ENCODE measurements at regions not wholly inside any gene's neighbourhood (a gene's known extent, or its start where the extent isn't known, plus 50 kb on each side); places are given as distances from the start of the nearest gene placed in this dataset.
A peak's percentile ranks its signal among the peaks of the same experiment; 100 is the strongest.

DNA sequence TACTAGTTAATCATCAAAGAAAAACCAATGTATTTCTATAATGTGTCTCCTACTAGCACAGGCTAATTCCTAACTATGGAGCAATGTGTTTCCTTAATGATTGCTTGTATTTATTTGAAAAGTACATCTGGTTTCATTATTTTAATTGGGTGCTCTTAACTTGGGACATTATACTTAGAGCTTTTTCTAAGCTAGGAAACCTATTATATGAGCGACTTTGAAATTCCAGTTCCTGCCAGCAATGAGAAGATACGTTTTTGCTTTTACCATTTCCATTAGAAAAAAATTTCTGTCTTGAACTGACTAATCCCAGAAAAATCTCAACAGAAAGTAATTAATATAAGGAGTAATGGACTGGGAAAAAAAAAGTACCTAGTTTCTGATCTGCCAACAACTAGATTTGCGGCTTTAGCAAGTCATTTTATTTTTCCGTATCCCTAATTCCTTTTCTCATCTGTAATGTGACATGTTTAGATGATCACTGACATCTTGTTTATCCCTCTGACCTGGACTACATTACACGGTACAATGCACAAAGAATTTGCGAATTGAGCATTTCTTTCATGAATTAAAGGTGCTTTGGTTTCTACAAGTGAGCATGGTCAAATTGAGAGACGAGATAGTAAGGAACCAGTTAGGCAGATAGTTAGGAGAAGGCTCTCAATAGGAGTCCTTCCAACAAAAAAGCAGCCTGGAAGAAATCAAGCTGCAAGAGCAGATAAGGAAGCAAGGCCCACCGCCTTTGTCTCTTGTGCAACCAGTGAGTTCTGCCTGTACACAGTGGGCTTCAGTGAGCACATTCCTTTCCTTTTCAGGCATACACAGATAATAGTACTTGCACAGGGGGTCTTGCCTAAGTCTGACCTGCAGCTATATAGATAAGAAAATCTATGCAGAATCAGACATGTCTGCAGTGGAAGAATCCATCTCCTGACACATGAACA, 1765.0 kb upstream of the FLRT2 start:
- no peak overlapping the region for H3K4me3 ChIP-seq (ENCODE audit: low read depth, low read length)
- FAIRE-seq (no peak), DNase-seq (ENCODE audit: low read depth) (no peak)
- H3K36me3 ChIP-seq (ENCODE audit: control insufficient read depth, insufficient read depth, low read length) = no peaks in the 10 kb centered on the region
- TF ChIP-seq, protein P1, sequence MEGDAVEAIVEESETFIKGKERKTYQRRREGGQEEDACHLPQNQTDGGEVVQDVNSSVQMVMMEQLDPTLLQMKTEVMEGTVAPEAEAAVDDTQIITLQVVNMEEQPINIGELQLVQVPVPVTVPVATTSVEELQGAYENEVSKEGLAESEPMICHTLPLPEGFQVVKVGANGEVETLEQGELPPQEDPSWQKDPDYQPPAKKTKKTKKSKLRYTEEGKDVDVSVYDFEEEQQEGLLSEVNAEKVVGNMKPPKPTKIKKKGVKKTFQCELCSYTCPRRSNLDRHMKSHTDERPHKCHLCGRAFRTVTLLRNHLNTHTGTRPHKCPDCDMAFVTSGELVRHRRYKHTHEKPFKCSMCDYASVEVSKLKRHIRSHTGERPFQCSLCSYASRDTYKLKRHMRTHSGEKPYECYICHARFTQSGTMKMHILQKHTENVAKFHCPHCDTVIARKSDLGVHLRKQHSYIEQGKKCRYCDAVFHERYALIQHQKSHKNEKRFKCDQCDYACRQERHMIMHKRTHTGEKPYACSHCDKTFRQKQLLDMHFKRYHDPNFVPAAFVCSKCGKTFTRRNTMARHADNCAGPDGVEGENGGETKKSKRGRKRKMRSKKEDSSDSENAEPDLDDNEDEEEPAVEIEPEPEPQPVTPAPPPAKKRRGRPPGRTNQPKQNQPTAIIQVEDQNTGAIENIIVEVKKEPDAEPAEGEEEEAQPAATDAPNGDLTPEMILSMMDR (IDR thresholded peaks at IDR 0.05; ENCODE audit: insufficient read depth, low read length, severe bottlenecking) = no peak
- no peaks in the 10 kb centered on the region for H3K27me3 ChIP-seq (ENCODE audit: control insufficient read depth, insufficient read depth, low read length)

DNA sequence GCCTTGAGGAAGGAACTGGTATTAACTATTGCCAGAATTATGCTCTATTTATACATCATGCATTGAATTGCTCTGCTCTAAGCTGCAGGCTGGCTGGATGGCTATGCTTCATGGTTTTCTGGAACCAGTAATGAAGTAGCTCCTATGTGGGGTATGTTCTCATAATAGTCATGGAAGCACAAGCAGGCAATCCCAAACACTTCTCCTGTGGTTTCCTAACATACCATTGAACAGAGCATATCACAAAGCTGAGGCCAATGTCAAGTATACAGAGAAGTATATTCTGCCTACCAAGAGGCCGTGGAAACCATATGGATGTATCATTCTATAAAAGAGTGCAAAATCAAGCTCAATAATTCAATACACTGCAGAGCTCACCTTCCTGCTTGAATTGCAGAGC, 1752.4 kb upstream of the FLRT2 start:
- no peaks in the 10 kb centered on the region for H3K36me3 ChIP-seq (ENCODE audit: control insufficient read depth, insufficient read depth, low read length)
- H3K27me3 ChIP-seq (ENCODE audit: control insufficient read depth, insufficient read depth, low read length) = no peaks in the 10 kb centered on the region
- no peak overlapping the region for H3K4me3 ChIP-seq (ENCODE audit: low read depth, low read length)
- DNase-seq (ENCODE audit: low read depth) = no peak
- no peak for FAIRE-seq
- TF ChIP-seq, protein P1 (IDR thresholded peaks at IDR 0.05; ENCODE audit: insufficient read depth, low read length, severe bottlenecking) = no peak

DNA sequence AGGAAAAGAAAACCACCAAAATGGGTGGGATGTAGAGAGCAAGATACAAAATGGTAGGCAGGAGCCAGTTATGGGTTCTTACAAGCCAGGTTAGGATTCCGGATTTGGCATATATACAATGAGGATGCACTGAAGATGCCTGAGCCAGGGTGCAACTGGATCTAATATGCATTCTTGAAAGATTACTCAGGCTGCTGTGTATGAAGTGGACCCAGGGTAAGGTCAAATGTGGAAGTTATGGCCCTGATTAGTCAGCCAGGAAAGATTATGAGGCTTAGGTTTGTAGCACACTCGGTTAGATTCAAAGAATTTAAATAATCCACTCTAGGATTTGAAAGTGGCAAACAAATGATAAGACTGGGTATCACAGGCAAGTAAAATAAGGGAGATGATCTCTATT, 1750.7 kb upstream of the FLRT2 start:
- peak; percentile 24 for DNase-seq (ENCODE audit: low read depth)
- H3K27me3 ChIP-seq (ENCODE audit: control insufficient read depth, insufficient read depth, low read length) = no peaks in the 10 kb centered on the region
- H3K4me3 ChIP-seq (ENCODE audit: low read depth, low read length) = no peak overlapping the region
- no peak for FAIRE-seq
- TF ChIP-seq, protein P1 (IDR thresholded peaks at IDR 0.05; ENCODE audit: insufficient read depth, low read length, severe bottlenecking) = no peak
- H3K36me3 ChIP-seq (ENCODE audit: control insufficient read depth, insufficient read depth, low read length) = no peaks in the 10 kb centered on the region

DNA sequence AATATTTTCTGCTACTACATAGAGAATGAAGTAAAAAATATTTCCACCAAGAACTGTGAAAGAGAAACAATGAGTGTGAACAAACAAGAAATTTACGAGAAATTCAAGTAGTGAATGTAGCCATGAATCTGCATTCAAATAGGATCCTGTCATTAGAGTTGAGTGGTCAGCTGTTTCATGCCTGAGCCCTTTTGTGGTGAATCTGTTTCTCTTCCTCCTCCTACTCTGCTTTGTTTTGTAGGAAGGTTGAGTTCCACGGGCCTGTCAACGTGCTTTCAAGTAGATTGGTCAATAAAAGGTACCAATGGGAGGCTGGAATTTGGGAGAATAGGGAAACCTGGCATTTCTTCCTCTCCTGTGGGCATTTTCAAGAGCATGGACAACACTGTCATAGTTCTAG, 1749.6 kb upstream of the FLRT2 start:
- DNase-seq (ENCODE audit: low read depth) = no peak
- Histone ChIP-seq H3K27me3 (ENCODE audit: control insufficient read depth, insufficient read depth, low read length) (no peaks in the 10 kb centered on the region), H3K36me3 (ENCODE audit: control insufficient read depth, insufficient read depth, low read length) (no peaks in the 10 kb centered on the region), H3K4me3 (ENCODE audit: low read depth, low read length) (no peak overlapping the region)
- TF ChIP-seq, protein P1 (IDR thresholded peaks at IDR 0.05; ENCODE audit: insufficient read depth, low read length, severe bottlenecking) = no peak
- FAIRE-seq = no peak

DNA sequence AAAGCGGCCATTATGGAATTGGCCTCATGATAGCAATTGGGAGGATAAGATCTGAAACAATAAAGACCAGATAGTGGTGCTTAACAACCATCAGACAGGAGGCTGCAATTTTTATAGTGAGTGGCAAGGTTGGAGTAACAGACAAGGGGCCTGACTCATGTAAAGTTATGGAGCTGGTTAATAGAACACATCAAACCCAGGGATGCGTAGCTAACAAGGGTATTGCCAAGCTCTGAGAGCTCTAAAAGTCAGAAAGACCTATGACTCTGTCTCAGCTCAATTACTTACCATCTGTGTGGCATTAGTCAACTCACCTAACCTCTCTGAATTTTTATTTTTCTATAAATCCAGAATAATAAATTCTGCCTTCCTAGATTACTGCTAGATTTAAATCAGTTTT, 1731.5 kb upstream of the FLRT2 start:
- Histone ChIP-seq H3K36me3 (ENCODE audit: control insufficient read depth, insufficient read depth, low read length) (no peaks in the 10 kb centered on the region), H3K4me3 (ENCODE audit: low read depth, low read length) (no peak overlapping the region), H3K27me3 (ENCODE audit: control insufficient read depth, insufficient read depth, low read length) (no peaks in the 10 kb centered on the region)
- no peak for FAIRE-seq
- TF ChIP-seq, protein P1 (IDR thresholded peaks at IDR 0.05; ENCODE audit: insufficient read depth, low read length, severe bottlenecking) = no peak
- no peak for DNase-seq (ENCODE audit: low read depth)
